ENCODE measurements at regions not wholly inside any gene's neighbourhood (a gene's known extent, or its start where the extent isn't known, plus 50 kb on each side); places are given as distances from the start of the nearest gene placed in this dataset.

GRCh38 chr2:7424481-7424880 lies 507.3 kb downstream of the RNF144A start:
- no peak overlapping the region for H3K27ac Mint-ChIP-seq
- no peaks in the 10 kb centered on the region for H3K9me3 Mint-ChIP-seq
- peaks cover 22% of the 10 kb centered on the region for H3K4me1 Mint-ChIP-seq (ENCODE audit: low read depth)
- POLR2A ChIA-PET = interaction anchor here (0.7 to 1.0 kb wide), 2 partner anchors 25 to 52 kb away, joined by 3 read pairs; no protein-coding TSS in a partner anchor
- no peak overlapping the region for H3K4me3 Mint-ChIP-seq
- no peak for TF ChIP-seq CTCF (IDR thresholded peaks at IDR 0.05)
- no peak for DNase-seq
- CTCF ChIA-PET = no interaction called here
- intact Hi-C loops (cut with micrococcal nuclease) = no loop called here
- ATAC-seq = no peak
- peaks cover 5% of the 10 kb centered on the region for H3K27me3 Mint-ChIP-seq
- peaks cover 6% of the 10 kb centered on the region for H3K36me3 Mint-ChIP-seq (ENCODE audit: low read depth)

GRCh38 chr2:7427293-7428060 lies 510.3 kb downstream of the RNF144A start:
- CTCF ChIA-PET = interaction anchor here (0.6 to 4.3 kb wide), 45 partner anchors 9 to 1257 kb away, joined by 3 to 32 read pairs (median 4); no protein-coding TSS in a partner anchor
- POLR2A ChIA-PET = interaction anchor here (0.7 to 5.1 kb wide), 21 partner anchors 11 to 1257 kb away, joined by 3 to 70 read pairs (median 5); partner anchors contain the start of gene ID2
- peak; percentile 92 for TF ChIP-seq CTCF (IDR thresholded peaks at IDR 0.05)
- Mint-ChIP-seq H3K36me3 (ENCODE audit: low read depth) (peaks cover 18% of the 10 kb centered on the region), H3K9me3 (peaks cover 4% of the 10 kb centered on the region), H3K4me3 (peak overlapping the region; percentile 24), H3K27me3 (peaks cover 2% of the 10 kb centered on the region), H3K4me1 (ENCODE audit: low read depth) (peaks cover 41% of the 10 kb centered on the region), H3K27ac (peak overlapping the region; percentile 74)
- intact Hi-C loops (cut with micrococcal nuclease) = loop anchor here (5.0 kb wide), 4 partner anchors 40 to 1260 kb away; no protein-coding TSS in a partner anchor
- ATAC-seq = peak; percentile 7
- no peak for DNase-seq

- peak overlapping the region; percentile 53 for H3K4me3 Mint-ChIP-seq
- ChIA-PET POLR2A (interaction anchor here (0.7 to 5.1 kb wide), 18 partner anchors 13 to 1256 kb away, joined by 3 to 70 read pairs (median 6); partner anchors contain the start of gene ID2), CTCF (interaction anchor here (0.8 to 4.3 kb wide), 33 partner anchors 11 to 1256 kb away, joined by 3 to 32 read pairs (median 5); no protein-coding TSS in a partner anchor)
- peaks cover 10% of the 10 kb centered on the region for H3K9me3 Mint-ChIP-seq
- H3K4me1 Mint-ChIP-seq (ENCODE audit: low read depth) = peaks cover 47% of the 10 kb centered on the region
- no peaks in the 10 kb centered on the region for H3K27me3 Mint-ChIP-seq
- no peak for DNase-seq
- peak overlapping the region; percentile 99 for H3K27ac Mint-ChIP-seq
- no peak for TF ChIP-seq CTCF (IDR thresholded peaks at IDR 0.05)
- no peak for ATAC-seq
- intact Hi-C loops (cut with micrococcal nuclease) = loop anchor here (5.0 kb wide), 4 partner anchors 39 to 1259 kb away; no protein-coding TSS in a partner anchor
- H3K36me3 Mint-ChIP-seq (ENCODE audit: low read depth) = peaks cover 26% of the 10 kb centered on the region
These were observed 511.4 kb downstream of the RNF144A start for GRCh38 chr2:7428454-7429204.

GRCh38 chr2:7429733-7430132 lies 512.5 kb downstream of the RNF144A start:
- Mint-ChIP-seq H3K4me3 (peak overlapping the region; percentile 88), H3K4me1 (ENCODE audit: low read depth) (peaks cover 56% of the 10 kb centered on the region), H3K27me3 (no peaks in the 10 kb centered on the region), H3K9me3 (peaks cover 20% of the 10 kb centered on the region), H3K27ac (peak overlapping the region; percentile 99), H3K36me3 (ENCODE audit: low read depth) (peaks cover 36% of the 10 kb centered on the region)
- POLR2A ChIA-PET = interaction anchor here (0.6 to 5.1 kb wide), 10 partner anchors 12 to 1252 kb away, joined by 3 to 70 read pairs (median 5); partner anchors contain the start of gene ID2
- DNase-seq (no peak), ATAC-seq (no peak)
- CTCF ChIA-PET = interaction anchor here (1.1 to 4.3 kb wide), 5 partner anchors 13 to 242 kb away, joined by 3 to 30 read pairs (median 19); no protein-coding TSS in a partner anchor
- TF ChIP-seq CTCF (IDR thresholded peaks at IDR 0.05) = no peak
- intact Hi-C loops (cut with micrococcal nuclease) = loop anchor here (2.0 to 10.0 kb wide), 6 partner anchors 38 to 1258 kb away; no protein-coding TSS in a partner anchor
